ENCODE measurements at regions not wholly inside any gene's neighbourhood (a gene's known extent, or its start where the extent isn't known, plus 50 kb on each side); places are given as distances from the start of the nearest gene placed in this dataset.
"Not testable (repeated sequence)": the region's sequence is repeated elsewhere in the genome, so short reads cannot be mapped to it uniquely, and the experiment has no call there.

- no peaks in the 10 kb centered on the region for H4K20me1 ChIP-seq (ENCODE audit: control insufficient read depth, extremely low read depth, insufficient read depth, low read length)
- no peak overlapping the region for H3K4me2 ChIP-seq (ENCODE audit: extremely low read depth, insufficient read depth, low read length)
- no peaks in the 10 kb centered on the region for H3K9me3 ChIP-seq (ENCODE audit: control insufficient read depth, insufficient read depth, low read depth, low read length)
- H2AFZ ChIP-seq (ENCODE audit: low read length), result no peak overlapping the region
- H3K4me1 ChIP-seq (ENCODE audit: control insufficient read depth, extremely low read depth, insufficient read depth, low read length), result no peaks in the 10 kb centered on the region
- no peak overlapping the region for H3K27ac ChIP-seq (ENCODE audit: insufficient read depth, low read length)
- TF ChIP-seq CTCF (conservative IDR thresholded peaks at IDR 0.05 in 1 of 2, IDR thresholded peaks at IDR 0.05 in 1 of 2; ENCODE audit: low read depth in 1 of 2, low read length in 2 of 2) (no peak), EZH2 (IDR thresholded peaks at IDR 0.05; ENCODE audit: low read length, missing control alignments) (no peak)
- no peaks in the 10 kb centered on the region for H3K27me3 ChIP-seq (ENCODE audit: control insufficient read depth, insufficient read depth, low read length)
- H3K9ac ChIP-seq (ENCODE audit: insufficient read depth, low read length), result no peak overlapping the region
- DNase-seq (ENCODE audit: low read depth in 2 of 2), result no peak
- no peaks in the 10 kb centered on the region for H3K36me3 ChIP-seq (ENCODE audit: control insufficient read depth, insufficient read depth, low read length)
- no peaks in the 10 kb centered on the region for H3K79me2 ChIP-seq (ENCODE audit: control insufficient read depth, insufficient read depth, low read length)
- peak overlapping the region in 1 of 4 experiments; percentile 14 for H3K4me3 ChIP-seq (replicated peaks in 1 of 4; ENCODE audit: control extremely low read depth in 1 of 4, insufficient read depth in 1 of 4, low read depth in 3 of 4, low read length in 4 of 4)
These were observed 131.8 kb upstream of the TMLHE start for GRCh38 chrX:155744534-155744933.

GRCh38 chrX:155728335-155728734 is 115.6 kb upstream of the TMLHE start:
- H2AFZ ChIP-seq (ENCODE audit: low read length); H3K4me2 ChIP-seq (ENCODE audit: extremely low read depth, insufficient read depth, low read length); H3K27me3 ChIP-seq (ENCODE audit: control insufficient read depth, insufficient read depth, low read length); DNase-seq (ENCODE audit: low read depth in 2 of 2); H4K20me1 ChIP-seq (ENCODE audit: control insufficient read depth, extremely low read depth, insufficient read depth, low read length); H3K4me1 ChIP-seq (ENCODE audit: control insufficient read depth, extremely low read depth, insufficient read depth, low read length); H3K79me2 ChIP-seq (ENCODE audit: control insufficient read depth, insufficient read depth, low read length); H3K27ac ChIP-seq (ENCODE audit: insufficient read depth, low read length); H3K4me3 ChIP-seq (replicated peaks in 1 of 4; ENCODE audit: control extremely low read depth in 1 of 4, insufficient read depth in 1 of 4, low read depth in 3 of 4, low read length in 4 of 4); H3K9me3 ChIP-seq (ENCODE audit: control insufficient read depth, insufficient read depth, low read depth, low read length); H3K9ac ChIP-seq (ENCODE audit: insufficient read depth, low read length); H3K36me3 ChIP-seq (ENCODE audit: control insufficient read depth, insufficient read depth, low read length): not testable (repeated sequence)

GRCh38 chrX:155718972-155719586 is 106.3 kb upstream of the TMLHE start:
- no peak overlapping the region for H3K9ac ChIP-seq (ENCODE audit: insufficient read depth, low read length)
- H3K27ac ChIP-seq (ENCODE audit: insufficient read depth, low read length), result no peak overlapping the region
- no peak for TF ChIP-seq CTCF (conservative IDR thresholded peaks at IDR 0.05 in 1 of 2, IDR thresholded peaks at IDR 0.05 in 1 of 2; ENCODE audit: low read depth in 1 of 2, low read length in 2 of 2)
- TF ChIP-seq EZH2 (IDR thresholded peaks at IDR 0.05; ENCODE audit: low read length, missing control alignments), result no peak
- H3K9me3 ChIP-seq (ENCODE audit: control insufficient read depth, insufficient read depth, low read depth, low read length), result no peaks in the 10 kb centered on the region
- peak in 1 of 2 donors; percentile 4 for DNase-seq (ENCODE audit: low read depth in 2 of 2)
- H3K4me2 ChIP-seq (ENCODE audit: extremely low read depth, insufficient read depth, low read length), result no peak overlapping the region
- H3K79me2 ChIP-seq (ENCODE audit: control insufficient read depth, insufficient read depth, low read length), result no peaks in the 10 kb centered on the region
- no peaks in the 10 kb centered on the region for H3K36me3 ChIP-seq (ENCODE audit: control insufficient read depth, insufficient read depth, low read length)
- H2AFZ ChIP-seq (ENCODE audit: low read length), result no peak overlapping the region
- H3K4me3 ChIP-seq (replicated peaks in 1 of 4; ENCODE audit: control extremely low read depth in 1 of 4, insufficient read depth in 1 of 4, low read depth in 3 of 4, low read length in 4 of 4), result no peak overlapping the region
- H3K27me3 ChIP-seq (ENCODE audit: control insufficient read depth, insufficient read depth, low read length), result no peaks in the 10 kb centered on the region
- no peaks in the 10 kb centered on the region for H4K20me1 ChIP-seq (ENCODE audit: control insufficient read depth, extremely low read depth, insufficient read depth, low read length)
- H3K4me1 ChIP-seq (ENCODE audit: control insufficient read depth, extremely low read depth, insufficient read depth, low read length), result no peaks in the 10 kb centered on the region

Measured in fibroblast of lung (primary cell).